GM19395 (cell line): ENCODE measurements at regions not wholly inside any gene's neighbourhood (a gene's known extent, or its start where the extent isn't known, plus 50 kb on each side); places are given as distances from the start of the nearest gene placed in this dataset.

Experiments used
- ATAC-seq: cut with Tn5 transposase; IDR thresholded peaks from one replicate; pipeline ENCODE4 v1.9.1; 2021; ENCODE audit warnings: mild to moderate bottlenecking, moderate library complexity; ENCODE audit not compliant: unreplicated experiment

DNA sequence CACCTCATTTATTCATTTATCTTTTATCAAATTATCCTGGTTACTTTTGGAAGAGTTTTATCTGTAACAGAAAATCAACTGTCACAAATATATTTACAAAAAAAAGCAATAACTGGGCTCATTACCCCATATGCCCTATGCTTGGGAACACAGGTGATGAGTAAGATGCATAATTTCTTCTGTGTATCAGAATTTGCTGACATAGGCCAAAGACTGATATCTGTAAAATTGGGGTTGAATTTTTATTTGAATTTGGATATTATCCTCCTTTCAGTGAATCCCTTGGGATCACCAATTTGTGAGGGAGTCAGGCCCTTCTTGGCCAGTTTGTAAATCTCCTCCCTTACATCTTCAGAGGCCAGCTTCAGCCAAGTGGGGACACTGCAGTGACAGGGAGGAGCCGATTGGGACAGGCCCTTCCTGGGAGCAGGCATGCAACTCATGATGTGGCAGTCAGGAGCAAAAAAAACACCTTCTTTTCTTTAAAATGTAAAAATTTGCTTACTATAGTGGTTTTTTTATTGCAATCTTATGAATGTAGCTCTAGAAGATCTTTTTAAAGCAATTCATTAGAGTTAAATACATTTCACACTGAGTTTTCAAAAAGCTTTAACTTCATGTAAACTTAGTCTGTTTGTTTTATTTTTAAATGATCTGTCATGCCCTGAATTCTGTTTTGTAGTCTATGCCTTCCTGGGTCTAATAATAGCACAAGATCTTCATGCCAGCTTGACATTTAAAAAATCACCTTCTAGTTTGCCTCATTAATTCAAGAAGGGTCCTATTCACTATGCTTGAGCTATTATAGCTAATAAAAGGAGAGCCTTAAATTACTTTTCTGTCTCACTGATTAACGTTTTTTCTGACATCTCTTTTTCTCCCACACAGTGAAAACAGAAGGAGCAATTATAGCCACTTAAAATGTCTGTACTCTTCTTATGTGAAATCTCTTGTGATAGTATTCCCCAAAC, 136.6 kb upstream of the SPRY1 start:
- no peak for ATAC-seq

DNA sequence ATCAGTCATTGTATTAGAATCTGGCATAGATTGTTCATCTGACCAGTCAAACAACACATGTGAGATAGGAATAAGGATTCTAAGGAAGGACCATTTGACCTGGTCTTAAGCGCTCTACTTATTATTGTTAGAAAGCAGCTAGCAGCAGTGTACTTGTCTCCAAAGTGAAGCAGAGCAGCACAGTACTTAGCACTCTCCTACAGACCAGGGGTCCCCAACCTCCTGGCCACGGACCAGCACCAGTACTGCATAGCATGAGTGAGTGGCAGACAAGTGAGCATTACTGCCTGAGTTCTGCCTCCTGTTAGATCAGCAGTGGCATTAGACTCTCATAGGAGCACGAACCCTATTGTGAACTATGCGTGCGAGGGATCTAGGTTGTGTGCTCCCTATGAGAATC, 135.9 kb upstream of the SPRY1 start:
- ATAC-seq, result no peak

DNA sequence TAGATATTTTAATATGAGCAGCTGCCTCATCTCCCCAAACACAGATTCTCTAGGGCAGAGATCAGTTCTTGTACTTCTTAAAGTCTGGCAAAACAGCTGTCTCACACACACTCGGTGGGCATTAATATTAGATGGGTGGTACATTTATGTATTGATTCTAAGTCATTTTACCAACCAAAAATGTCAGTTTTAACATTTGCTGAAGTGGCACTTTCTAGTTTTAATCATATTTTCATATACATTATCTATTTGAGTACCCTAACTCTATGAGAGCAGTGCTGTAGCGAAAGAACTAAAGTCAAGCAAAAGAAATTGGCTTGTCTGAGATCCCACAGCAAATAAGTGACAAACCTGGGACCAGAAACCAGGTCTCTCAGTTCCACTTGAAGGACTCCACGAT, 134.5 kb upstream of the SPRY1 start:
- ATAC-seq, result no peak

DNA sequence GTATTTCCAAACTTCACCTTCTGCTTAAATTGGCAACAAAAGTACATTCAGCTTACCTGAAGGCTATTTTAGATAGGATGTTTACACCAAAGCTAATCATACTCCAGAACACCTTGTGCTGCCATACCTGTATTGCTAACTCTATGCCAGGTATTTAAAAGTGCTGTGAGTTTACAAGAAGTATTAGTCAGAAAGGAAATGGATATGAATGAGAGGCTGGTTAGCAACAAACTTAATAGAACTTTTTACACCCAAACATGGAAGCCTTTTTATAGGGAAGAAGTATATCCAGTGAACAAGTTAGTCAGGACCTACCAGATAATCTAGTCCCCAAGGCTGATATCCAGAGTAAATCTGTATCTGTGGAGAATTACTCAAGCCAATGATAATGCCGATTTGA, 131.2 kb upstream of the SPRY1 start:
- ATAC-seq, result no peak

DNA sequence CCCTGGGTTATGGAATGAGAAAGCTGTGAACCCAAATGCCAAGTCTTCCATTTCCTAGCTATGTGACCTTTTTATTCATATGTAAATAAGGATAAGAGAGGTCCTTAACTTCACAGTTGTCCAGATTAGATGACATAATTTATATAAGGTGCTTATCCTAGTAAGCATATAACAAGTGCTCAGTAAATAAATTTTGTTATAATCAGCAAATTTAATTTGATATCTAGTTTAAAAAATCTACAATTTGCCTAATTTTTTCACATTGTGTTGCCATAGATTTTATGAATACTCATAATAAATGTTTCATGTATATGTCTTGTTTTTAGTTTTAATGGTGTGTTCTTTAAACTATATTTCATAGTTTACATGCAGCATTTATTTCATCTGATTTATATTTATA, 130.4 kb upstream of the SPRY1 start:
- ATAC-seq, result no peak

DNA sequence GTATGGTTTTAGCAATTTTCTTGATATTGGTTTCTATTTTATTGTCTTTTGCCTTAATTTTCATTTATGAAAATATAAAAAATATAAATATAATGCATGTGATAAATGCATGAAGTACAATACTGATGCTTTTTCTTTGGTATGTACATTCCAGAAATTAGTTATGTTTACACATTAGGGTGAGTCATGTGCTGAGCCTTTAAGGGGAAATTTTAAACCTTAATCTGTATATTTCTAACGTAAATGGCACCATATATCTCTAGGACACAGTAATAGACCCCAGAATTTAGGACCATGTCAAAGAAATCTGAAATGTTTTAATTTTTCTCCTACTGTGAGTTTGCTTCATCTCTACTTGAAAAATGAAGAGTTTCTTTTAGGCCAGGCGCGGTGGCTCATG, 117.8 kb upstream of the SPRY1 start:
- no peak for ATAC-seq

DNA sequence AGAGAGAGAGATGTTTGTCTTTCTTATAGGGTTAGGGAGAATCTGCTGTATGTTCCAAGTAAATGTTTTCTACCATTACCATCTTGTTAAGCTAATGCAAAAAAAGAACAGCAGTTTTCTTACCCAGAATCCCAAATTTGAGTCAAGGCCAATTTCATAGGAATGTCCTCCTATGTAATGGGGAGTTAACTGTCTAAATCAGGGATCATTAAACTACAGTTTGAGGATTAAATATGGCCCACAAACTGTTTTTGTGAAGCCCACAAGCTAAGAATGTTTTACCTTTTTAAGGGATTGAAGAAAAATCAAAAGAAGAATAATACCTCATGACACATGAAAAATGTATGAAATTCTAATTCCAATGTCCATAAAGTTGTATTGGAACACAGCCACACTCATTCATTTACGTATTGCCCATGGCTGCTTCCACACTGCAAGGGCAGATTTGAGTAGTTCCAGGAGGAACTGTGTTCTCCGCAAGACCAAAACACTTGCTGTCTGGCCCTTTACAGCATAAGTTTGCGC, 113.2 kb upstream of the SPRY1 start:
- no peak for ATAC-seq

DNA sequence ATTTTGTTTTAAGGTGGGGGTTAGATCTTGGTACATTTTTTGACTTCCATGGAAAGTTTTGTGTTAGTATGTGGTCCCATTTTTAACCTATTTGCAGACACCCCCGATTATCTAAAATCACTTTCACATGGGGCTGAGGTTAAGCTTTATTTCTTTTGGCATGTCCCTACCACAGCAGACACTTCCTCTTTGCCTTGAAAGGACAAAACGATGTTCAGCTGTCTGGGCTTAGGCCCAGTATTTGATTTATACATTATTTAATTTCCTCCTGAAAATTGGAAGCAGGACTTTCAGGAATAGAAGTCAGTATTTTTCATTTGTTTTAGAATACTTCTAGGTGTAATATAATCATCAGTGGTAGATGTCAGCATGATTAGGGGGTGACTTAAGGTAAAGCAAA, 112.4 kb upstream of the SPRY1 start:
- ATAC-seq, result no peak

DNA sequence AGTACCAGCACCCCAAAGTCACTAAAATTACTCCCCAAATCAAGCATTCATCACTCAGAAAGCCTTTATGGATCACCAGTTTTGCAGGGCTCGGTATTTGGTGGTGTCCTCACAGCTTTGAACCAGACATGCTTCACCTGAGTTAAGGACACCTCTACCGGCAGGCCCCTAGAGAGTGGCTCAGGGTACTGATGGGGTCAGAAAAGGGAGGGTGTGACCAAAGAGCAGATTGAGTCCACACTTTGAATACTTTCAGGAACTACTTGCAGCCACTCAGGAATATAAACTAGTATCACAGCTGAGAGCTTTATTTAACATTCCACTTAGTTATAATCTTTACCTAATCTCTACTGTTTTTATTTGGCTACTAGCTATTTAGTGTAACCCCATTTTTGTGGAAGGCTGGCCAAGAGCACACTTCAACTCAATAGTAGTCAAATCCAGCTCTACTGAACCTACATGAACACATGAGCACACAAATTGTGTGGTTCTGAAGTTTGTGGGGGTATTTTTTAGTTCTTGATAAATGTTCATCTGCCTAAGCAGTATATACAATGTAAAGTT, 109.6 kb upstream of the SPRY1 start:
- no peak for ATAC-seq

DNA sequence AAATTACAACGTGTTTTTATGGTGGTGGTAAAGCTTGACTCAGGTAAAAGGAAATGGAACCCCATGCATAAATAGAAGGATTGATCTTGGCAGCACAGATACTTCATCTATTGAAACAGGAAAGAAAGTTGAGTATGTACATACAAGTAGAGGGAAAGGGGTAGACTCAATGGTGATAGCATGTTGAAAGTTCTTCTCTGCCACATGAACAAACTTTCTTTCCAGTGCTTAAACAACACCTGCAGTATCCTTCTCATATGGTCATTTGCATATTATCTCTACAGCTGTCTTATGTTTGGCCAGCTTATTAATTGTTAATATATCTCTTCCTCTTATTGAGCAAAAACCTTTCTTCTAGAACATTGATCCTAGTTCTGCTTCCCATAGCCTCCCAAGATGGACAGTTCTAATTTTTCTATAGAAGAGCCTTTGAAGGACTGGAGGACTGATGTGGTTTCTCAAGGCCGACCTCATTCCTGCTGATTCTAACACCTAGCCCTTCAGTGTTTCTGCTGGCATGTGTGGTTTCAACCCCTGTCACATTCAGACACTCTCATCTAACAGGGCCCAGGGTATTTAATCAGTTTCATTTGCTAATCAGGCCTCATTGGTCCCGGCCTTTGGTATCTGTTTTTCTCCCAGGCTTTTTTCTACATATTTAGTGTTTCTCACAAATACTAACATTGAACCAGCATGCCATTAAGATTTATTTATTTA, 108.1 kb upstream of the SPRY1 start:
- ATAC-seq, result peak; percentile 79

DNA sequence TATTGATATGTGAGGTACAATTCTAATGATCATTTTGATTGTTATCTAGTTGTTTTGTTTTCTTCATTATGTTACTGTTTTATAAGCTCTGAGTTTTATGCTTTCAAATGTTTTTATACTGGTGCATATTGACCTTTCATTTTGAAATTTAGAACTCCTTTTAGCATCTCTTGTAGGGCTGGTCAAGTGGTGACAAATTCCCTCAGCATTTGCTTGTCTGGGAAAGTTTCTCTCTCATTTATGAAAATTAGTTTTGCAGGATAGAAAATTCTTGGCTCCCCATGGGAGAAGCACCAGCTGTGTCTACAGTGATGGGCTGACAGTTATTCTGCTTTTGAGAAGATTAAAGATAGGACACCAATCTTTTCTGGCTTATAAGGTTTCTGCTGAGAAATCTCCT, 105.3 kb upstream of the SPRY1 start:
- no peak for ATAC-seq

DNA sequence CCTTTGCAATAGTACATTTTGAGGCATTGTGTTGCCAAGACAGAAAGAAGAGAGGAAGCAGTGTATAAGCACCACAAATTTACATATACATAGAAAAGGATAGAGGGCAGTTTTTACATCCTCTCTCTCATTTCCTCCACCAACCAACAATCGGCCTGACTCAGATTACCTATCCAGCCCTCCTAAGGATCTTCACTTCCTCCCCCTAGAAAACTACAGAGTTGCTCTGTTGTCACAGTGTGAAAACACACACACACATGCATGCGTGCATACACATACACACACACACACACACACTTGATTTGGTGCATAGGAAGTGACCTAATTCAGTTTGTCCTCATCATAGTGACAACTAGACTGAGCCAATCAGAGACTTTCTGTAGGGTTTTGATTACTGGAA, 98.8 kb upstream of the SPRY1 start:
- peak; percentile 64 for ATAC-seq

DNA sequence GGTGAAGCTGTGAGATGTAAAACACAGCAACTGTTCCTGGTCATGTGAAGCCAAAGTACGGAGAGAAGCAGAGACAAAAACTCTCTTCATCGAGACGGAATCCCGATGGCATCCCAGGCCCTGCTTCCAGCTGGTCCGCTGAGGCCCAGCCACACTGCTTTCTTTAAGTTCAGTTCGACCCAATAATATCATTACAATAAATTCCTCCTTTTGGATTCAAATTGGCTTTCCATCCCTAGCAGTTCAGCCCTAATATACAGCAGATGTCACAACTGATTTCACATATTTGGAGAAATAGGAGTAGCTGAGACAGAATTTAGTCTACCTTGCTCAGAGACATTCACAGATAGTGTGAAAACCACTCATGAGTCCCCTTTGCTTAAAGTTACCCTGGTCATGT, 98.3 kb upstream of the SPRY1 start:
- no peak for ATAC-seq

DNA sequence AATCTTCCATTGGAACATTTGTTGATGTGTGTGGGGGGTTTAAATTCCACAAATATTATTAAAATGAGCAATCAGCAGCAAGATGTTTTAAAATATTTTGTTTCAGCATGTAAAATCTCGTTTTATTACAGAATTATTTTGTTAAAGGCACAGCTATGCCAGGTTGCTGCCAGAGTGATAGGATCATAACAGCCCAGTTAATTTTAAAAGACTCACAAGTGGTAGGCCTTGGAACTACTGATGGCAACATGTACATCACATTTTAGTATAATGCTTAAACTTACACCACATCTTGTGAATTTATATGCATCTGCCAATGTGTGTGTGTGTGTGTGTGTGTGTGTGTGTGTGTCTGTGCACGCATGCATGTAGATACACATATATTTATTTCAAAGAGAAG, 97.8 kb upstream of the SPRY1 start:
- no peak for ATAC-seq

DNA sequence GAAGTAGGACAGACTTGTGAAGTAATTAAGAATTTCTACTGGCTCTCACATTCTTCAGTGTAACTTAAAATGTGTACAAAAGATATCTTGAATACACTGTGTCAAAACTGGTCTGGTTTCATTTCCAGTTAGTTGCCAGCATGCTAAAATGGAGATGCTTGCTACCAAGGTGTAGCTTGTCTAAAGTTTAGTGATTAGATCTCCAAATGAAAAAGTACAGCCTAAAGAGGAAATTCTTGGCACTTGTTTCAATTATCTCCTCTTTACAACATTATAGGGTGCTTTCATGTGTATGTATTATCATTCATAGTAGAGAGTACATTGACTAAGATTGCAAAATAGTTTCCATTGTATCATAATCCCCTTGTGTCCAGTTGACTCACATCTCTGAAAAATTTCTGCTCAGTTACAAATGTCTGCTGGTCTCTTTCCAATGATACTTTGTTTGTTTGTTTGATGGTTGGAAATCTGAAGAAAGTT, 97.3 kb upstream of the SPRY1 start:
- ATAC-seq, result no peak

DNA sequence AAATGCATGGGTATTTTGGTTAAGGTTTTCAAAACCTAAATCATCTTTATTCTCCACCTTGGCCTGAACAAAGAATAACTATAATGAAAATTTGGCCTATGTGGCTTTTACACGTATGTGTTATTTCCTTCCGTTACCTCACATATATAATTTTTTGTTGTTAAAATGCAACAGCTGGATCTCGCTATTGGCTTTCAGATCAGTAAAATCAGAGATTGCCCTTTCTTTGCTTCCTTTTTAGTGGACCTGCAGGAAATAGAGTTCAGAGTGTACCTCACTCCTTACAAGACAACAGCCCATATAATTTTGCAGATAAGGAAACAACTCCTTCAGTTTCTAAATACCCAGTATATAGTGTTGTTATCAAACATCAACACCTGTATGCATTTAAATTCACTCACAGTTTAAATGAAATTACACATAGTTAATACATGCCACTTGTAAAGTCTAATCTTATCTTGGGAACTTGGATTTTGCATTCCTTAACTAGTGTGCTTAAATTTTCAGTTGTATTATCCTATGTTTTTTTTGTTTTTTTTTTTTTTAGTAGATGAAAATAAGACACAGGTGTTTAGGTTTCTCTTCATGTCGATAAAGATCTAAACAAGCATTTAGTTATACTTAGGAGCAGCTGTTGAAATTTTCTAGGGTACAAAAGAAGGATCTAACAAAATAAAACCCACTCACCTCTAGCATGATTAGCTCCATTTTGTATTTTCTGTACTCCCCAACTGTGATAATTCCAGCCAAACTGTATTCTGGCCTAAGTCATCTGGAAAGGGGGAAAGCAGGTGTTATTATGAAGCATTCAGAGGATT, 96.2 kb upstream of the SPRY1 start:
- ATAC-seq, result no peak

DNA sequence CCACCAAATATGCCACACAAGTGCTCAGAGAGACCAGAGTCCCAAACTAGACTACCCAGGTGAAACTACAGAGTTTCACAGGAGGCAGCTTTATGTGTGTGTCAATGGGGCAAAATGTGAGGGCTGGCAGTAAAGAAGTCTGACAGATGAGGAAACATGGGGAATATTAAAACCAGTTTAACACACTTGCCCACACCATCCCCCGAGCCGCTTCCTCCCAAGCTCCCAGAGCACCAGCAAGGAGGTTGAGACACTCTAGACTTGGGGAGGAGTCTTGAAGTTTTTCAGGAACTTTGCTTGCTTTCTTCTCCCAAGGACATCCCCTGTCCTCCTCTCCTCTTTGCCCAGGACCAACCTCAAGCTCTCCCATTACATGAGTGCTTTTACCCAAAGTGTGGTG, 94.7 kb upstream of the SPRY1 start:
- ATAC-seq, result no peak

DNA sequence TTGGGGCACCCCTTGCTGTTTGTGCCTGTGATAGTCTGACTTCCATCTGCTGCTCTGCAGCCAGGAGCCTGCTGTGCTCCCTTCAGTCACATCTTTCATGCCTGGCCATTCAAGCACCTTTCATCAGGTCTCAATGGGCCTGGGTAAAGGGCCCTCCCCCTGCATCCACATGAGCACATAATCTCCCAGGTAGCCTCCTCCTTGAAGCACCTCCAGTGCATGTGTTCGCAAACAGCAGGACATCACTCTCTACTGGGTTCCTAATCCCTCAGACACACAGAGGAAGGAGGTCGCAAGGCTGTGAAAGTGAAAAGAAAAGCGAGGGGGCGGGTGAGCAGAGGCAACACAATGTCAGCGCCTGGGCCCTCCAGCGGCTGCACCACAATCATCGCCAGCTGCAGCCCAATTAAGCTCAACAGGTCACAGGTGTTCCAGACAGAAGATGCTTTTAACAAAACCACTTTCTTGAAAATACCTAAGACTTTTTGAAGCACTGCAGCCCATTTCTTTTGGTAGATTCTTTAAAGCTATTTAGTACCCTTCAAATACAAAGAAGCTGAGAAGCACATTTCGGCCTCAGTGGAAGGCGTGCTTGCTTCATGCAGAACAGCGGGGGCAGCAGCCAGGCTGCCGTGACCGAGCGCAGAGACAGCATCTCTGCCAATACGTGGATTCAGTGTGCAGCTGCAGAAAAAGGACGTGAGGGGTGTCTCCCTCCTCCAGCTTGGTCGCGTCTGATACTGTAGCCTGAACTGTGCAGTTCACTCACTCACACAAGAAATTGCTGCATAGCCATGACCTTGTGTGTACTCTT, 92.2 kb upstream of the SPRY1 start:
- peak; percentile 94 for ATAC-seq

DNA sequence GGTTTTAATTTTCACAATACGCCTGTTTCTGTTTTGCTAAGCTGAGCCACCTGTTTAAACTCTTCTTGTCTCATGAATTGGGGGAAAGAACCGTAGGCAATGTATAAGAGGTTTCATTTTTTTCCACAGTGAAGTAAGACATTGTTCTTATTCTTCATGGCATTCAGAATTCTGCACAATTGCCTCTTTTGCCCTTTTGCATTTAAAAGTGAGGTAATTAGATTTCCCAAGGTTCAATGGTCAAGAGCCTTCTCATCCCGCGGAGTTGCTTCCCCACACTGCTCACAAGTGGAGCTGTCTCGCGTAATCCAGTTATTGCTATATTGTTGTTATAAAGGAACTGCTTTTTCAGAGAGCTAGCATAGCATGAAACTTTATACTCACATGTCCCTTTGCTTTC, 90.9 kb upstream of the SPRY1 start:
- ATAC-seq, result no peak

DNA sequence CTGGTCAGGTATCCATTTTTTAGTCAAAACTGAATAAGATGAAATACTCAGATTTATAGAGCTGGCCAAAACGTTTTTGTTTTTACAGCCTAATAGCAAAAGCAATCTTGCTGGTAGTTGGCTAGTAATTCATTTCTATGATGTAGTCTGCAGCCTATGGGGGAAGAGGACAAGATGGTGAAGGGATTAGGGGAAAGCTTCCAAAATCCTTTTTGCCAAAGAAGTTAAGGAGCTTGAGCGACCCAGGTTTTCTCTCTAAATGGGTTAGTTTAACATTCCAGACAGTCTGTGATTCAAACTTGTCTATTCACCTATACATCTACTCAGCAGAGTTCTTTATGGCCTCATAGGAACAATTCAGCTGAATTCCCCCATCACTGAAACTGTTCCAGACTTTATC, 89.8 kb upstream of the SPRY1 start:
- no peak for ATAC-seq
